Osteocyte (in vitro differentiated cells): ENCODE measurements at regions not wholly inside any gene's neighbourhood (a gene's known extent, or its start where the extent isn't known, plus 50 kb on each side); places are given as distances from the start of the nearest gene placed in this dataset.

ENCODE experiments used
- DNase-seq: peaks from one replicate; pipeline ENCODE4 v3.0.0; 2021; ENCODE audit warnings: mixed read lengths; ENCODE audit not compliant: unreplicated experiment; ENCODE audit errors: extremely low spot score
- H3K27ac Mint-ChIP-seq: one replicate; pipeline ENCODE4 v1.8.0; 2021; ENCODE audit warnings: mild to moderate bottlenecking, mixed read lengths; ENCODE audit not compliant: unreplicated experiment
- H3K27me3 Mint-ChIP-seq: one replicate; pipeline ENCODE4 v1.8.0; 2021; ENCODE audit warnings: mixed read lengths; ENCODE audit not compliant: unreplicated experiment
- H3K36me3 Mint-ChIP-seq: one replicate; pipeline ENCODE4 v1.8.0; 2021; ENCODE audit warnings: mixed read lengths; ENCODE audit not compliant: unreplicated experiment
- H3K4me1 Mint-ChIP-seq: one replicate; pipeline ENCODE4 v1.8.0; 2021; ENCODE audit warnings: mixed read lengths; ENCODE audit not compliant: unreplicated experiment
- H3K4me3 Mint-ChIP-seq: one replicate; pipeline ENCODE4 v1.8.0; 2021; ENCODE audit warnings: mild to moderate bottlenecking, moderate library complexity, mixed read lengths; ENCODE audit not compliant: unreplicated experiment
- H3K9me3 Mint-ChIP-seq: one replicate; pipeline ENCODE4 v1.8.0; 2021; ENCODE audit warnings: mixed read lengths; ENCODE audit not compliant: unreplicated experiment
- TF ChIP-seq, protein P1 (sequence below): fragments of 200-600 bp; sonication (generic); IDR thresholded peaks from 2 replicates; pipeline ENCODE4 v1.5.0; 2021; ENCODE audit warnings: antibody characterized with exemption, mild to moderate bottlenecking, moderate library complexity

DNA sequence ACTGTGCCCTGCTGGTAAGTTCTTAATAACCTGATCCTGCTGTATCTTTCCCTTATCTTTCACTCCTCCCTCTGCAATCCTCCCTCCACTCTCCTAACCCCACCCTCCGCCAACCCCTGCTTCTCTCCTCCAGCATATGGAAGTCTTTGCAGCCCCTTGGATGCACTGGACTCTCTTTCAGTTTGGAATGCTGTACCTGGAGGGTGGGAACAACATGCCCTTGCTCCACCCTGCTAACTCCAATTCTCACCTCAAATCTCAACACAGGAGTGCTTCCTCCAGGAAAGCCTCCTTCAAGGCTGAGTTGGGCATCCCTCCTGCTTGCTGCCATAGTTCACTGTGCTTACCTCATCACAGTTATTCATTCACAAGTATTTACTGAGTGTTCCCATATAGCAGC is 52.8 kb upstream of the LDLRAD3 start:
- peaks cover 2% of the 10 kb centered on the region for H3K4me1 Mint-ChIP-seq
- H3K9me3 Mint-ChIP-seq, result peaks cover 7% of the 10 kb centered on the region
- H3K4me3 Mint-ChIP-seq, result no peak overlapping the region
- TF ChIP-seq, protein P1, sequence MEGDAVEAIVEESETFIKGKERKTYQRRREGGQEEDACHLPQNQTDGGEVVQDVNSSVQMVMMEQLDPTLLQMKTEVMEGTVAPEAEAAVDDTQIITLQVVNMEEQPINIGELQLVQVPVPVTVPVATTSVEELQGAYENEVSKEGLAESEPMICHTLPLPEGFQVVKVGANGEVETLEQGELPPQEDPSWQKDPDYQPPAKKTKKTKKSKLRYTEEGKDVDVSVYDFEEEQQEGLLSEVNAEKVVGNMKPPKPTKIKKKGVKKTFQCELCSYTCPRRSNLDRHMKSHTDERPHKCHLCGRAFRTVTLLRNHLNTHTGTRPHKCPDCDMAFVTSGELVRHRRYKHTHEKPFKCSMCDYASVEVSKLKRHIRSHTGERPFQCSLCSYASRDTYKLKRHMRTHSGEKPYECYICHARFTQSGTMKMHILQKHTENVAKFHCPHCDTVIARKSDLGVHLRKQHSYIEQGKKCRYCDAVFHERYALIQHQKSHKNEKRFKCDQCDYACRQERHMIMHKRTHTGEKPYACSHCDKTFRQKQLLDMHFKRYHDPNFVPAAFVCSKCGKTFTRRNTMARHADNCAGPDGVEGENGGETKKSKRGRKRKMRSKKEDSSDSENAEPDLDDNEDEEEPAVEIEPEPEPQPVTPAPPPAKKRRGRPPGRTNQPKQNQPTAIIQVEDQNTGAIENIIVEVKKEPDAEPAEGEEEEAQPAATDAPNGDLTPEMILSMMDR, result no peak
- peaks cover 38% of the 10 kb centered on the region for H3K27me3 Mint-ChIP-seq
- no peak overlapping the region for H3K27ac Mint-ChIP-seq
- H3K36me3 Mint-ChIP-seq, result no peaks in the 10 kb centered on the region
- no peak for DNase-seq

DNA sequence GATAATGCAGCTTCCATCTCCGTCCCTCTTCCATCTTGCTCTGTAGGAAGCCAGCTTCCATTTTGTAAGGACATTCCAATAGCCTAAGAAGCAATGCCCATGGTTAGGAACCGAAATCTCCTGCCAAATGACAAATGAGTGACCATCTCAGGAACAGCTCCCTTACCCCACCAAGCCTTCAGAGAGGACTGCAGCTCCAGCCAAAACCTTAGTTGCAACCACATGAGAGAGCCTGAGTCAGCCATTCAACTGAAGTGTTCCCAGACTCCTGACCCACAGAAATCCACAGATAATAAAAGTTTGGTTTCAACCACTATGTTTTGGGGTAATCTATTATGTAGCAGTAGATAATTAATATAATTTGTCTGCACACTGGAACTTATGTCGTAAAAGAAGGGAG is 51.7 kb upstream of the LDLRAD3 start:
- TF ChIP-seq, protein P1, result no peak
- DNase-seq, result no peak
- H3K9me3 Mint-ChIP-seq, result peaks cover 5% of the 10 kb centered on the region
- no peak overlapping the region for H3K27ac Mint-ChIP-seq
- H3K27me3 Mint-ChIP-seq, result peaks cover 38% of the 10 kb centered on the region
- H3K4me1 Mint-ChIP-seq, result no peaks in the 10 kb centered on the region
- no peak overlapping the region for H3K4me3 Mint-ChIP-seq
- H3K36me3 Mint-ChIP-seq, result no peaks in the 10 kb centered on the region

DNA sequence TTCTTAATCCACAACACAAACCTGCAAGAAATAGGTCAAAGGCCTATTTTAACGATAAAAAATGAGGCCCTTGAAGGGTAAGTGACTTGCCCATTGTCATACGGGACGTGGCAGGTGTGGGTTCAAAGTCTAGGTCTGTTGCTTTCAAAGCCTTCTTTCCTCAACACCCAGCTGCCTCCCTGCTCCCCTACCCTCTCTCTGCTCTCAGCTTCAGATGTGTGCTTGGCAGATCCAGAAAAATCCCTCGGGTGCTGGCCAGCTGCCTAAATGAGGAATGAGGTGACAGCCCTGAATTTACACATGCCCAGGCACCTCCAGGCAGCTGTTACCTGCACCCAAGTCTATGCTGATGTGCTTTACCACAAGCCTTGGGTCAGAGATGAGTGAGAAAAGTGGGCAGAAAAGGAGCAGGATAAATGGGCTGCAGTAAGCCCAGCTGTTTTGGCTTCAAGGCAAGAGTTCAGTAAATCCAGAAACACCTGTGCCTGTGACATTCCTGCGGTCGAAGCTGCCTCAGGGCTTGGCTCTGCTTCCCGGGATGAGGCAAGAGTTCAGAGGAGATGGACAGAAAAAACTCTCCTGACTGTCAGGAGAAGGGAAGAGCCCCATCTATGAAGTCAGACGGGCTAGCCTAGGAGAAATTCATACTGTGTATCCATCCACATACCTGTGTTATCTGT is 49.9 kb upstream of the LDLRAD3 start:
- Mint-ChIP-seq H3K27ac (no peak overlapping the region), H3K4me3 (no peak overlapping the region), H3K27me3 (peaks cover 44% of the 10 kb centered on the region), H3K4me1 (no peaks in the 10 kb centered on the region), H3K36me3 (no peaks in the 10 kb centered on the region), H3K9me3 (no peaks in the 10 kb centered on the region)
- DNase-seq, result no peak
- TF ChIP-seq, protein P1, result no peak
